ENCODE measurements at regions not wholly inside any gene's neighbourhood (a gene's known extent, or its start where the extent isn't known, plus 50 kb on each side); places are given as distances from the start of the nearest gene placed in this dataset.

GRCh38 chr1:42034426-42034825 lies 115.7 kb upstream of the HIVEP3 start:
- no peak for DNase-seq (ENCODE audit: low spot score)

GRCh38 chr1:42033629-42034028 lies 114.9 kb upstream of the HIVEP3 start:
- no peak for DNase-seq (ENCODE audit: low spot score)

- DNase-seq (ENCODE audit: low spot score) = no peak
Measured at GRCh38 chr1:42017730-42018129, 99.0 kb upstream of the HIVEP3 start.

GRCh38 chr1:42017259-42017658 lies 98.5 kb upstream of the HIVEP3 start:
- no peak for DNase-seq (ENCODE audit: low spot score)

- no peak for DNase-seq (ENCODE audit: low spot score)
Measured at GRCh38 chr1:42014823-42015222, 96.1 kb upstream of the HIVEP3 start.

GRCh38 chr1:42013881-42014470 lies 95.3 kb upstream of the HIVEP3 start:
- no peak for DNase-seq (ENCODE audit: low spot score)

GRCh38 chr1:42012852-42013251 lies 94.1 kb upstream of the HIVEP3 start:
- DNase-seq (ENCODE audit: low spot score) = no peak

- DNase-seq (ENCODE audit: low spot score) = no peak
Measured at GRCh38 chr1:42010381-42010780, 91.7 kb upstream of the HIVEP3 start.

GRCh38 chr1:42008264-42008663 lies 89.5 kb upstream of the HIVEP3 start:
- DNase-seq (ENCODE audit: low spot score) = no peak

GRCh38 chr1:42006836-42007235 lies 88.1 kb upstream of the HIVEP3 start:
- DNase-seq (ENCODE audit: low spot score) = no peak

GRCh38 chr1:42006093-42006492 lies 87.4 kb upstream of the HIVEP3 start:
- no peak for DNase-seq (ENCODE audit: low spot score)

- no peak for DNase-seq (ENCODE audit: low spot score)
Measured at GRCh38 chr1:42005530-42005929, 86.8 kb upstream of the HIVEP3 start.

- DNase-seq (ENCODE audit: low spot score) = no peak
Measured at GRCh38 chr1:42004860-42005259, 86.1 kb upstream of the HIVEP3 start.

GRCh38 chr1:42004322-42004721 lies 85.6 kb upstream of the HIVEP3 start:
- no peak for DNase-seq (ENCODE audit: low spot score)

GRCh38 chr1:42003433-42003832 lies 84.7 kb upstream of the HIVEP3 start:
- DNase-seq (ENCODE audit: low spot score) = no peak

- DNase-seq (ENCODE audit: low spot score) = no peak
Measured at GRCh38 chr1:42002220-42002619, 83.5 kb upstream of the HIVEP3 start.

- DNase-seq (ENCODE audit: low spot score) = no peak
Measured at GRCh38 chr1:42000766-42001165, 82.0 kb upstream of the HIVEP3 start.

GRCh38 chr1:41999884-42000283 lies 81.2 kb upstream of the HIVEP3 start:
- DNase-seq (ENCODE audit: low spot score) = no peak

GRCh38 chr1:41998250-41998649 lies 79.5 kb upstream of the HIVEP3 start:
- DNase-seq (ENCODE audit: low spot score) = no peak

- no peak for DNase-seq (ENCODE audit: low spot score)
Measured at GRCh38 chr1:41997153-41997552, 78.4 kb upstream of the HIVEP3 start.

- no peak for DNase-seq (ENCODE audit: low spot score)
Measured at GRCh38 chr1:41995441-41996130, 76.9 kb upstream of the HIVEP3 start.

GRCh38 chr1:41994195-41994894 lies 75.6 kb upstream of the HIVEP3 start:
- DNase-seq (ENCODE audit: low spot score) = no peak

GRCh38 chr1:41983451-41983850 lies 64.7 kb upstream of the HIVEP3 start:
- no peak for DNase-seq (ENCODE audit: low spot score)

GRCh38 chr1:41981796-41982195 lies 63.1 kb upstream of the HIVEP3 start:
- no peak for DNase-seq (ENCODE audit: low spot score)

All from hematopoietic multipotent progenitor cell treated with erythropoietin and hydrocortisone succinate and interleukin-3 and kit ligand, for 15 days (in vitro differentiated cells).